GM12878 (cell line): ENCODE measurements at regions not wholly inside any gene's neighbourhood (a gene's known extent, or its start where the extent isn't known, plus 50 kb on each side); places are given as distances from the start of the nearest gene placed in this dataset.

Experiments
- ATAC-seq: fragments of 200-7000 bp; cut with Tn5 transposase; 3 replicates; pipeline ENCODE4 v1.9.1; 2020; ENCODE audit warnings: mild to moderate bottlenecking, moderate library complexity
- BruUV-seq: library from RNA; stranded (reverse); fragments of 400-500 nt; replicated peaks from 2 replicates; lab custom pipeline; 2021; lab: Mats Ljungman, UMichigan
- CTCF ChIA-PET: fragments of 300-600 bp; sonication (Branson Sonifier 250); formaldehyde crosslinking; extraction: SDS; loops from one replicate; lab custom pipeline; 2021; ENCODE audit warnings: inconsistent platforms; lab: Yijun Ruan, JAX
- POLR2A ChIA-PET: fragments of 350-600 bp; formaldehyde crosslinking; extraction: SDS; loops from one replicate; lab custom pipeline; 2021; ENCODE audit warnings: inconsistent platforms; lab: Charles Lee
- RAD21 ChIA-PET: fragments of 300-600 bp; sonication (Branson Sonifier 250); formaldehyde crosslinking; loops from one replicate; lab custom pipeline; 2023; ENCODE audit warnings: antibody characterized with exemption; ENCODE audit not compliant: unreplicated experiment; lab: Charles Lee
- SMC1A ChIA-PET: fragments of 300-600 bp; sonication (Branson Sonifier 250); formaldehyde crosslinking; loops from one replicate; lab custom pipeline; 2023; ENCODE audit not compliant: unreplicated experiment, uncharacterized antibody; lab: Charles Lee
- DNase-seq: peaks from one replicate; pipeline ENCODE4 v3.0.0-alpha.2; 2011; ENCODE audit warnings: low read depth, low spot score
- FAIRE-seq: peaks from 3 replicates; lab custom pipeline; 2011; peaks lifted over from hg19 to GRCh38; lab: Jason Lieb, UNC
- H2AFZ ChIP-seq: 2 replicates; pipeline ENCODE4 v1.6.0; 2011; ENCODE audit warnings: low read depth, low read length, control low read depth; ENCODE audit not compliant: control insufficient read depth
- H3K27ac ChIP-seq: 2 replicates; pipeline ENCODE4 v1.5.1; 2011; ENCODE audit warnings: control low read depth; ENCODE audit not compliant: control insufficient read depth, insufficient read depth
- H3K27me3 ChIP-seq, 2 experiments: replicated peaks in 1 of 2; 2 replicates each; pipeline versions ENCODE4 v1.6.0 to v1.6.1; 2011; ENCODE audit warnings: low read length in 1 of 2; ENCODE audit not compliant: control insufficient read depth in 2 of 2, insufficient read depth in 2 of 2
- H3K36me3 ChIP-seq, 2 experiments: 2 replicates each; pipeline ENCODE4 v1.5.1; 2011; ENCODE audit warnings: low read length in 1 of 2; ENCODE audit not compliant: control insufficient read depth in 2 of 2, insufficient read depth in 2 of 2
- H3K4me1 ChIP-seq: 2 replicates; pipeline ENCODE4 v1.6.1; 2011; ENCODE audit warnings: mild to moderate bottlenecking, low read length, moderate library complexity, mixed read lengths; ENCODE audit not compliant: control insufficient read depth, insufficient read depth
- H3K4me2 ChIP-seq: 2 replicates; pipeline ENCODE4 v1.6.0; 2011; ENCODE audit warnings: control low read depth; ENCODE audit not compliant: control insufficient read depth, insufficient read depth
- H3K4me3 ChIP-seq: fragments of 200-600 bp; sonication (generic); 2 replicates; pipeline ENCODE4 v1.5.1; 2016
- H3K79me2 ChIP-seq: 2 replicates; pipeline ENCODE4 v1.6.0; 2011; ENCODE audit warnings: low read length; ENCODE audit not compliant: control insufficient read depth, insufficient read depth
- H3K9ac ChIP-seq: 2 replicates; pipeline ENCODE4 v1.8.0; 2011; ENCODE audit warnings: low read length, control low read depth, mixed read lengths; ENCODE audit not compliant: control insufficient read depth, insufficient read depth
- H3K9me3 ChIP-seq: replicated peaks from 3 replicates; pipeline ENCODE4 v1.5.1; 2011; ENCODE audit warnings: mild to moderate bottlenecking, low read length; ENCODE audit not compliant: control insufficient read depth, insufficient read depth
- H4K20me1 ChIP-seq: 2 replicates; pipeline ENCODE4 v1.6.0; 2011; ENCODE audit not compliant: control insufficient read depth, insufficient read depth
- ASH2L ChIP-seq: fragments of 300-600, 200-600 bp; sonication (generic); IDR thresholded peaks from 2 replicates; pipeline ENCODE4 v1.6.1; 2017; ENCODE audit warnings: low read depth, mild to moderate bottlenecking, borderline replicate concordance
- ESRRA ChIP-seq: IDR thresholded peaks from 2 replicates; pipeline ENCODE4 v1.6.1; 2012; ENCODE audit warnings: mild to moderate bottlenecking, low read length, improper control_type of control experiment
- IKZF2 ChIP-seq, 2 experiments: fragments of 450-650 bp; IDR thresholded peaks; 2 replicates each; pipeline ENCODE4 v1.6.1; 2017; ENCODE audit warnings: mild to moderate bottlenecking in 2 of 2, moderate library complexity in 2 of 2
- KDM1A ChIP-seq: fragments of 200-600 bp; sonication (generic); IDR thresholded peaks from 2 replicates; pipeline ENCODE4 v1.6.1; 2016; ENCODE audit warnings: borderline replicate concordance
- MYC ChIP-seq: IDR thresholded peaks from 2 replicates; pipeline ENCODE4 v1.6.1; 2011; ENCODE audit warnings: mild to moderate bottlenecking, low read length, moderate library complexity, inconsistent platforms; ENCODE audit not compliant: insufficient read depth, insufficient replicate concordance, insufficient read length, severe bottlenecking
- NFXL1 ChIP-seq: fragments of 450-650 bp; IDR thresholded peaks from 2 replicates; pipeline ENCODE4 v1.6.1; 2017; ENCODE audit warnings: antibody characterized with exemption, mild to moderate bottlenecking, borderline replicate concordance
- TARDBP ChIP-seq: IDR thresholded peaks from 2 replicates; pipeline ENCODE4 v1.6.1; 2016; ENCODE audit warnings: borderline replicate concordance
- WGBS: methylation state at CpG from one replicate; pipeline ENCODE4 v1.1.6; 2016; ENCODE audit warnings: low lambda C conversion rate; ENCODE audit not compliant: insufficient replicate concordance, insufficient coverage; ENCODE audit errors: missing lambda C conversion rate; 5-methylcytosine and 5-hydroxymethylcytosine counted together
- in situ Hi-C: fragments of 300-500 bp; cut with MboI; formaldehyde crosslinking; loops from 9 replicates; pipeline ENCODE4 v1.14.3; 2018; ENCODE audit warnings: mixed read lengths
- intact Hi-C: fragments of 100-400 bp; cut with micrococcal nuclease; formaldehyde crosslinking; loops from one replicate; pipeline ENCODE4 v1.14.2; 2022; ENCODE audit not compliant: unreplicated experiment
- TF ChIP-seq, protein P1 (sequence below): fragments of 450-650 bp; IDR thresholded peaks from 2 replicates; pipeline ENCODE4 v1.6.1; 2017; ENCODE audit warnings: mild to moderate bottlenecking, low read depth, inconsistent platforms; ENCODE audit not compliant: poor library complexity, severe bottlenecking
- TF ChIP-seq, protein P2 (sequence below): fragments of 150-350 bp; IDR thresholded peaks from 2 replicates; pipeline ENCODE4 v1.6.1; 2016; ENCODE audit warnings: low read depth, low read length

DNA sequence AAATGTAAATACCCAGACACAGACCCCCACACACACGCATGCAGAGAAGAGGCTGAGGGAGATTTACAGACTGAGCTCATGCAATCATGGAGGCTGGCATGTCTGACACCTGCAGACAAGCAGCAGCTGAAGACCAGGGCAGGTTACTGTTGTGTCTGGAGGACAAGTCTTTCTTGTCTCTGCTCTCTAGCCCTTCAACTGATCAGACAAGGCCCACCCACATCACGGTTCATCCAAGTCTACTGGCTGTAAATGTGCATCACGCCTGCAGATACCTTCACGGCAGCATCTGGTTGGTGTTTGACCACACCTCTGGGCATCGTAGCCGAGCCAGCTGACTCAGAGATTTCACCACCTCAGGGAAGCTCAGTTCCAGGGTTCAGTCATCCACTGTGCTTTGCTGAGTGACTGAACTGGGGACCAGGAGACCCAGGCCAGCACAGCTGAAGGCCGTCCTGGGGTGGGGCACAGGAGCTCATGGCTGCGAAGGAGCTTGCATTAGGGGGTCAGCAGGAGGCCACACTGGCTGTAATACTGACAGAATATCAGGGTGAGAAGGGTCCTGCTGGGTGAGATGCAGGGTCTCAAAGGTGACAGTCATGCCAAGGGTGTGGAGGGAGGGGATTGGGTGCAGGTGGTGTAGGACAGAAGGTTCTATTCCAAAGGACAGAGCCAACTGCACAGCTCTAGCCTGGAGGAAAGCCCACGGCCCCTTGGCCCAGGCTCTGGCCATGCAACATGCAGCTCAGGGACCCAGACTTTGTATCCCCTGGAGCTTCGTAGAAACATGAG lies 304.9 kb downstream of the BRD1 start:
- Histone ChIP-seq H3K9ac (no peak overlapping the region), H3K4me1 (no peaks in the 10 kb centered on the region), H3K4me3 (no peak overlapping the region), H4K20me1 (no peaks in the 10 kb centered on the region; the same call in 1 of the 2 replicates), H3K9me3 (no peaks in the 10 kb centered on the region; the same call in 2 of the 3 replicates), H3K27me3 (no peaks in the 10 kb centered on the region), H2AFZ (no peak overlapping the region), H3K27ac (no peak overlapping the region), H3K79me2 (no peaks in the 10 kb centered on the region)
- ATAC-seq (no peak), FAIRE-seq (no peak)
- intact Hi-C loops = no loop called here
- POLR2A ChIA-PET = no interaction called here
- RAD21 ChIA-PET = no interaction called here
- BruUV-seq = no TSS peak
- CTCF ChIA-PET = no interaction called here
- SMC1A ChIA-PET = no interaction called here
- TF ChIP-seq ASH2L = no peak
- no peak for TF ChIP-seq KDM1A
- no peak for TF ChIP-seq IKZF2 (IDR thresholded peaks at IDR 0.05)
- TF ChIP-seq, protein P1, sequence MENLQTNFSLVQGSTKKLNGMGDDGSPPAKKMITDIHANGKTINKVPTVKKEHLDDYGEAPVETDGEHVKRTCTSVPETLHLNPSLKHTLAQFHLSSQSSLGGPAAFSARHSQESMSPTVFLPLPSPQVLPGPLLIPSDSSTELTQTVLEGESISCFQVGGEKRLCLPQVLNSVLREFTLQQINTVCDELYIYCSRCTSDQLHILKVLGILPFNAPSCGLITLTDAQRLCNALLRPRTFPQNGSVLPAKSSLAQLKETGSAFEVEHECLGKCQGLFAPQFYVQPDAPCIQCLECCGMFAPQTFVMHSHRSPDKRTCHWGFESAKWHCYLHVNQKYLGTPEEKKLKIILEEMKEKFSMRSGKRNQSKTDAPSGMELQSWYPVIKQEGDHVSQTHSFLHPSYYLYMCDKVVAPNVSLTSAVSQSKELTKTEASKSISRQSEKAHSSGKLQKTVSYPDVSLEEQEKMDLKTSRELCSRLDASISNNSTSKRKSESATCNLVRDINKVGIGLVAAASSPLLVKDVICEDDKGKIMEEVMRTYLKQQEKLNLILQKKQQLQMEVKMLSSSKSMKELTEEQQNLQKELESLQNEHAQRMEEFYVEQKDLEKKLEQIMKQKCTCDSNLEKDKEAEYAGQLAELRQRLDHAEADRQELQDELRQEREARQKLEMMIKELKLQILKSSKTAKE = no peak
- no peak for TF ChIP-seq MYC
- no peak for TF ChIP-seq TARDBP
- TF ChIP-seq, protein P2, sequence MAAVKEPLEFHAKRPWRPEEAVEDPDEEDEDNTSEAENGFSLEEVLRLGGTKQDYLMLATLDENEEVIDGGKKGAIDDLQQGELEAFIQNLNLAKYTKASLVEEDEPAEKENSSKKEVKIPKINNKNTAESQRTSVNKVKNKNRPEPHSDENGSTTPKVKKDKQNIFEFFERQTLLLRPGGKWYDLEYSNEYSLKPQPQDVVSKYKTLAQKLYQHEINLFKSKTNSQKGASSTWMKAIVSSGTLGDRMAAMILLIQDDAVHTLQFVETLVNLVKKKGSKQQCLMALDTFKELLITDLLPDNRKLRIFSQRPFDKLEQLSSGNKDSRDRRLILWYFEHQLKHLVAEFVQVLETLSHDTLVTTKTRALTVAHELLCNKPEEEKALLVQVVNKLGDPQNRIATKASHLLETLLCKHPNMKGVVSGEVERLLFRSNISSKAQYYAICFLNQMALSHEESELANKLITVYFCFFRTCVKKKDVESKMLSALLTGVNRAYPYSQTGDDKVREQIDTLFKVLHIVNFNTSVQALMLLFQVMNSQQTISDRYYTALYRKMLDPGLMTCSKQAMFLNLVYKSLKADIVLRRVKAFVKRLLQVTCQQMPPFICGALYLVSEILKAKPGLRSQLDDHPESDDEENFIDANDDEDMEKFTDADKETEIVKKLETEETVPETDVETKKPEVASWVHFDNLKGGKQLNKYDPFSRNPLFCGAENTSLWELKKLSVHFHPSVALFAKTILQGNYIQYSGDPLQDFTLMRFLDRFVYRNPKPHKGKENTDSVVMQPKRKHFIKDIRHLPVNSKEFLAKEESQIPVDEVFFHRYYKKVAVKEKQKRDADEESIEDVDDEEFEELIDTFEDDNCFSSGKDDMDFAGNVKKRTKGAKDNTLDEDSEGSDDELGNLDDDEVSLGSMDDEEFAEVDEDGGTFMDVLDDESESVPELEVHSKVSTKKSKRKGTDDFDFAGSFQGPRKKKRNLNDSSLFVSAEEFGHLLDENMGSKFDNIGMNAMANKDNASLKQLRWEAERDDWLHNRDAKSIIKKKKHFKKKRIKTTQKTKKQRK = no peak
- no peak for TF ChIP-seq NFXL1
- TF ChIP-seq ESRRA = no peak
- TF ChIP-seq, all 136 proteins: peak for 0
- DNase-seq = no peak
- Histone ChIP-seq H3K36me3 (no peaks in the 10 kb centered on the region), H3K4me2 (no peak overlapping the region)
- in situ Hi-C loops = no loop called here
- WGBS = 65% methylated on average over 10 of the region's 10 CpGs
